ENCODE measurements at regions not wholly inside any gene's neighbourhood (a gene's known extent, or its start where the extent isn't known, plus 50 kb on each side); places are given as distances from the start of the nearest gene placed in this dataset.
A peak's percentile ranks its signal among the peaks of the same experiment; 100 is the strongest.

- DNase-seq: no peak
- TF ChIP-seq CTCF (IDR thresholded peaks at IDR 0.05): no peak
- Histone ChIP-seq H3K36me3 (no peaks in the 10 kb centered on the region), H3K27ac (no peak overlapping the region), H3K27me3 (no peaks in the 10 kb centered on the region), H3K4me3 (no peak overlapping the region), H3K9me3 (peaks cover 0 to 15% (median 0%) of the 10 kb centered on the region in 12 donors), H3K4me1 (peaks cover 0 to 26% (median 7%) of the 10 kb centered on the region in 12 donors)
- intact Hi-C loops (cut with DNase I): no loop called here
- no peak for ATAC-seq
- 94 to 100% (median 97%) methylated on average over 1 of the region's 1 CpG for WGBS, 4 donors
Observed at GRCh38 chr6:21881969-21882465, 288.5 kb downstream of the SOX4 start.

- intact Hi-C loops (cut with DNase I): no loop called here
- ATAC-seq: no peak
- H3K36me3 ChIP-seq: no peaks in the 10 kb centered on the region
- no peak for TF ChIP-seq POLR2A (IDR thresholded peaks at IDR 0.05)
- TF ChIP-seq CTCF (IDR thresholded peaks at IDR 0.05): no peak
- no peak overlapping the region for H3K4me3 ChIP-seq
- 67 to 81% (median 76%) methylated on average over 5 of the region's 5 CpGs for WGBS, 4 donors
- no peak for DNase-seq
- H3K27ac ChIP-seq: no peak overlapping the region
- no peaks in the 10 kb centered on the region for H3K27me3 ChIP-seq
- peaks cover 0 to 15% (median 0%) of the 10 kb centered on the region in 12 donors for H3K9me3 ChIP-seq
- peaks cover 0 to 37% (median 8%) of the 10 kb centered on the region in 12 donors for H3K4me1 ChIP-seq
Observed at GRCh38 chr6:21883595-21884328, 290.2 kb downstream of the SOX4 start.

GRCh38 chr6:21885111-21885510, 291.6 kb downstream of the SOX4 start:
- ATAC-seq (no peak), DNase-seq (no peak)
- peaks cover 0 to 10% (median 0%) of the 10 kb centered on the region in 12 donors for H3K9me3 ChIP-seq
- peak overlapping the region in 6 of 12 donors; percentile 5 to 61 (median 12) for H3K27ac ChIP-seq
- peak overlapping the region in 1 of 12 donors; percentile 15 for H3K4me3 ChIP-seq
- no peaks in the 10 kb centered on the region for H3K27me3 ChIP-seq
- no peaks in the 10 kb centered on the region for H3K36me3 ChIP-seq
- TF ChIP-seq POLR2A (IDR thresholded peaks at IDR 0.05): no peak
- no peak for TF ChIP-seq CTCF (IDR thresholded peaks at IDR 0.05)
- intact Hi-C loops (cut with DNase I): no loop called here
- H3K4me1 ChIP-seq: peaks cover 0 to 37% (median 8%) of the 10 kb centered on the region in 12 donors
- WGBS, 4 donors: 50 to 64% (median 57%) methylated on average over 1 of the region's 1 CpG

- DNase-seq (peak in 4 of 5 donors; percentile 25 to 67 (median 46)), ATAC-seq (peak; percentile 52 to 93 (median 78))
- Histone ChIP-seq H3K9me3 (peaks cover 0 to 7% (median 0%) of the 10 kb centered on the region in 12 donors), H3K4me3 (peak overlapping the region in 1 of 12 donors; percentile 15), H3K36me3 (no peaks in the 10 kb centered on the region), H3K27ac (peak overlapping the region in 8 of 12 donors; percentile 5 to 65 (median 20)), H3K4me1 (peaks cover 0 to 37% (median 8%) of the 10 kb centered on the region in 12 donors), H3K27me3 (no peaks in the 10 kb centered on the region)
- intact Hi-C loops (cut with DNase I): no loop called here
- 49 to 64% (median 54%) methylated on average over 6 to 7 of the region's 7 CpGs for WGBS, 4 donors
- TF ChIP-seq POLR2A (IDR thresholded peaks at IDR 0.05) (no peak), CTCF (IDR thresholded peaks at IDR 0.05) (no peak)
Observed at GRCh38 chr6:21885532-21886114, 292.1 kb downstream of the SOX4 start.

Measured in heart left ventricle (tissue), 16 donors.